Endometrium (tissue), 2 donors: ENCODE measurements at regions not wholly inside any gene's neighbourhood (a gene's known extent, or its start where the extent isn't known, plus 50 kb on each side); places are given as distances from the start of the nearest gene placed in this dataset.

Source experiments
- FAIRE-seq: peaks from 2 replicates; lab custom pipeline; 2012; peaks lifted over from hg19 to GRCh38; lab: Jason Lieb, UNC
- donor health status: control.
- donor health status: control.

GRCh38 chr2:122114421-122114820 lies 359.0 kb downstream of the TSN start:
- no peak for FAIRE-seq

- no peak for FAIRE-seq
Observed at GRCh38 chr2:122117371-122117770, 361.9 kb downstream of the TSN start.

GRCh38 chr2:122129399-122129798 lies 373.9 kb downstream of the TSN start:
- no peak for FAIRE-seq

GRCh38 chr2:122132147-122132691 lies 376.8 kb downstream of the TSN start:
- FAIRE-seq, result no peak

- FAIRE-seq, result no peak
Observed at GRCh38 chr2:122135021-122135937, 379.8 kb downstream of the TSN start.

- FAIRE-seq, result no peak
Observed at GRCh38 chr2:122136056-122136455, 380.6 kb downstream of the TSN start.

- no peak for FAIRE-seq
Observed at GRCh38 chr2:122138561-122138960, 383.1 kb downstream of the TSN start.

- FAIRE-seq, result no peak
Observed at GRCh38 chr2:122139739-122140420, 384.4 kb downstream of the TSN start.

GRCh38 chr2:122144884-122145283 lies 389.4 kb downstream of the TSN start:
- FAIRE-seq, result no peak

- FAIRE-seq, result no peak
Observed at GRCh38 chr2:122145856-122146255, 390.4 kb downstream of the TSN start.

- FAIRE-seq, result no peak
Observed at GRCh38 chr2:122148128-122148767, 392.8 kb downstream of the TSN start.

GRCh38 chr2:122150524-122151280 lies 395.3 kb downstream of the TSN start:
- FAIRE-seq, result no peak

- no peak for FAIRE-seq
Observed at GRCh38 chr2:122152571-122152970, 397.1 kb downstream of the TSN start.

GRCh38 chr2:122156176-122156890 lies 400.9 kb downstream of the TSN start:
- FAIRE-seq, result no peak

GRCh38 chr2:122157158-122157557 lies 401.7 kb downstream of the TSN start:
- FAIRE-seq, result no peak

- FAIRE-seq, result no peak
Observed at GRCh38 chr2:122163617-122164016, 408.2 kb downstream of the TSN start.

- no peak for FAIRE-seq
Observed at GRCh38 chr2:122164964-122165363, 409.5 kb downstream of the TSN start.

- FAIRE-seq, result no peak
Observed at GRCh38 chr2:122166820-122167219, 411.4 kb downstream of the TSN start.

GRCh38 chr2:122167515-122167914 lies 412.1 kb downstream of the TSN start:
- no peak for FAIRE-seq

- FAIRE-seq, result no peak
Observed at GRCh38 chr2:122168799-122169198, 413.3 kb downstream of the TSN start.

GRCh38 chr2:122172812-122173211 lies 417.4 kb downstream of the TSN start:
- no peak for FAIRE-seq
